ENCODE measurements at regions not wholly inside any gene's neighbourhood (a gene's known extent, or its start where the extent isn't known, plus 50 kb on each side); places are given as distances from the start of the nearest gene placed in this dataset.

- Histone ChIP-seq H3K27ac (no peak overlapping the region), H3K9me3 (no peaks in the 10 kb centered on the region), H3K27me3 (no peaks in the 10 kb centered on the region), H3K4me3 (no peak overlapping the region), H3K4me1 (peaks cover 0 to 5% (median 0%) of the 10 kb centered on the region in 4 donors), H3K36me3 (no peaks in the 10 kb centered on the region)
- 20 to 75% methylated on average over 1 to 3 of the region's 3 CpGs for WGBS, 2 donors (ENCODE audit: low coverage in 1 of 2)
- no peak for DNase-seq
- TF ChIP-seq POLR2A (IDR thresholded peaks at IDR 0.05) (no peak), EP300 (IDR thresholded peaks at IDR 0.05; ENCODE audit: low read depth) (no peak), CTCF (IDR thresholded peaks at IDR 0.05) (no peak), POLR2AphosphoS5 (IDR thresholded peaks at IDR 0.05) (no peak)
- in situ Hi-C loops (cut with MboI; ENCODE audit: low pct_ligation_motif_present in 1 of 4, low pct_unique_long_range_greater_than_20kb in 1 of 4, low sequenced_read_pairs in 3 of 4): loop anchor here in 3 of 4 donors (5.0 kb wide), 1 partner anchor 313 kb away; no protein-coding TSS in a partner anchor
- intact Hi-C loops (cut with DNase I; ENCODE audit: low total_unique reads): loop anchor here (10.0 kb wide), 2 partner anchors 241 to 311 kb away; partner anchors contain the start of gene CDK8
Measured at GRCh38 chr13:26495750-26496149, 61.7 kb upstream of the WASF3 start.

GRCh38 chr13:26497968-26498511, 59.4 kb upstream of the WASF3 start:
- Histone ChIP-seq H3K4me1 (peaks cover 0 to 5% (median 0%) of the 10 kb centered on the region in 4 donors), H3K9me3 (no peaks in the 10 kb centered on the region), H3K27me3 (no peaks in the 10 kb centered on the region), H3K4me3 (no peak overlapping the region), H3K36me3 (no peaks in the 10 kb centered on the region), H3K27ac (no peak overlapping the region)
- TF ChIP-seq POLR2A (IDR thresholded peaks at IDR 0.05): no peak
- TF ChIP-seq POLR2AphosphoS5 (IDR thresholded peaks at IDR 0.05): no peak
- DNase-seq: no peak
- WGBS, 2 donors (ENCODE audit: low coverage in 1 of 2): 76 to 83% methylated on average over 1 to 5 of the region's 5 CpGs
- in situ Hi-C loops (cut with MboI; ENCODE audit: low pct_ligation_motif_present in 1 of 4, low pct_unique_long_range_greater_than_20kb in 1 of 4, low sequenced_read_pairs in 3 of 4): loop anchor here in 3 of 4 donors (5.0 kb wide), 1 partner anchor 316 kb away; no protein-coding TSS in a partner anchor
- intact Hi-C loops (cut with DNase I; ENCODE audit: low total_unique reads): loop anchor here (10.0 kb wide), 2 partner anchors 243 to 313 kb away; partner anchors contain the start of gene CDK8

- peaks cover 0 to 5% (median 0%) of the 10 kb centered on the region in 4 donors for H3K4me1 ChIP-seq
- no peak overlapping the region for H3K27ac ChIP-seq
- TF ChIP-seq POLR2A (IDR thresholded peaks at IDR 0.05) (no peak), EP300 (IDR thresholded peaks at IDR 0.05; ENCODE audit: low read depth) (no peak), CTCF (IDR thresholded peaks at IDR 0.05) (no peak), POLR2AphosphoS5 (IDR thresholded peaks at IDR 0.05) (no peak)
- H3K4me3 ChIP-seq: no peak overlapping the region
- no peaks in the 10 kb centered on the region for H3K27me3 ChIP-seq
- 47 to 54% methylated on average over 3 to 14 of the region's 14 CpGs for WGBS, 2 donors (ENCODE audit: low coverage in 1 of 2)
- H3K36me3 ChIP-seq: no peaks in the 10 kb centered on the region
- DNase-seq: no peak
- intact Hi-C loops (cut with DNase I; ENCODE audit: low total_unique reads): loop anchor here (10.0 kb wide), 2 partner anchors 244 to 314 kb away; partner anchors contain the start of gene CDK8
- H3K9me3 ChIP-seq: no peaks in the 10 kb centered on the region
- in situ Hi-C loops (cut with MboI; ENCODE audit: low pct_ligation_motif_present in 1 of 4, low pct_unique_long_range_greater_than_20kb in 1 of 4, low sequenced_read_pairs in 3 of 4): loop anchor here in 3 of 4 donors (5.0 kb wide), 1 partner anchor 317 kb away; no protein-coding TSS in a partner anchor
Measured at GRCh38 chr13:26498656-26499601, 58.6 kb upstream of the WASF3 start.

- in situ Hi-C loops (cut with MboI; ENCODE audit: low pct_ligation_motif_present in 1 of 4, low pct_unique_long_range_greater_than_20kb in 1 of 4, low sequenced_read_pairs in 3 of 4): loop anchor here in 1 of 4 donors (10.0 to 25.0 kb wide), 2 partner anchors 187 to 316 kb away; no protein-coding TSS in a partner anchor
- DNase-seq: no peak
- 69% methylated on average over 15 of the region's 15 CpGs; no CpG with 5 or more reads in 1 of the 2 donors for WGBS, 2 donors (ENCODE audit: low coverage in 1 of 2)
Measured at GRCh38 chr13:26500618-26501320, 56.7 kb upstream of the WASF3 start.

More at GRCh38 chr13:26500618-26501320, 56.7 kb upstream of the WASF3 start:
- Histone ChIP-seq H3K27ac (no peak overlapping the region), H3K9me3 (no peaks in the 10 kb centered on the region), H3K27me3 (no peaks in the 10 kb centered on the region), H3K36me3 (no peaks in the 10 kb centered on the region), H3K4me1 (peaks cover 0 to 5% (median 0%) of the 10 kb centered on the region in 4 donors), H3K4me3 (no peak overlapping the region)
- intact Hi-C loops (cut with DNase I; ENCODE audit: low total_unique reads): no loop called here
- TF ChIP-seq EP300 (IDR thresholded peaks at IDR 0.05; ENCODE audit: low read depth) (no peak), CTCF (IDR thresholded peaks at IDR 0.05) (no peak), POLR2AphosphoS5 (IDR thresholded peaks at IDR 0.05) (no peak), POLR2A (IDR thresholded peaks at IDR 0.05) (no peak)

Data from transverse colon (tissue), 4 donors.